GM12891 (cell line): ENCODE measurements at regions not wholly inside any gene's neighbourhood (a gene's known extent, or its start where the extent isn't known, plus 50 kb on each side); places are given as distances from the start of the nearest gene placed in this dataset.
A peak's percentile ranks its signal among the peaks of the same experiment; 100 is the strongest.
"Not testable (repeated sequence)": the region's sequence is repeated elsewhere in the genome, so short reads cannot be mapped to it uniquely, and the experiment has no call there.

Source experiments
- DNase-seq: peaks from one replicate; pipeline ENCODE4 v3.0.0; 2011; ENCODE audit warnings: low spot score; ENCODE audit not compliant: insufficient read length
- FAIRE-seq: peaks from 2 replicates; lab custom pipeline; 2011; peaks lifted over from hg19 to GRCh38; lab: Jason Lieb, UNC
- PAX5 ChIP-seq: IDR thresholded peaks from 2 replicates; pipeline ENCODE4 v1.6.1; 2011; ENCODE audit warnings: low read length, moderate library complexity, mild to moderate bottlenecking; ENCODE audit not compliant: insufficient read depth, severe bottlenecking
- POLR2A ChIP-seq: IDR thresholded peaks from 2 replicates; pipeline ENCODE4 v1.6.1; 2011; ENCODE audit warnings: low read depth, low read length, control low read depth
- POLR2AphosphoS5 ChIP-seq: IDR thresholded peaks from 2 replicates; pipeline ENCODE4 v1.6.1; 2011; ENCODE audit warnings: low read depth, low read length, control low read depth
- POU2F2 ChIP-seq: IDR thresholded peaks from 2 replicates; pipeline ENCODE4 v1.6.1; 2011; ENCODE audit warnings: low read depth, mild to moderate bottlenecking, control low read depth, low read length, moderate library complexity
- SPI1 ChIP-seq: IDR thresholded peaks from 2 replicates; pipeline ENCODE4 v1.6.1; 2011; ENCODE audit warnings: low read depth, low read length, control low read depth
- TAF1 ChIP-seq: IDR thresholded peaks from 2 replicates; pipeline ENCODE4 v1.6.1; 2011; ENCODE audit warnings: low read depth, low read length, control low read depth

GRCh38 chr20:19866070-19866469 lies 108.0 kb downstream of the RIN2 start:
- FAIRE-seq: no peak
- no peak for DNase-seq
- TF ChIP-seq POLR2A (no peak), POLR2AphosphoS5 (no peak), TAF1 (no peak), SPI1 (no peak)

DNA sequence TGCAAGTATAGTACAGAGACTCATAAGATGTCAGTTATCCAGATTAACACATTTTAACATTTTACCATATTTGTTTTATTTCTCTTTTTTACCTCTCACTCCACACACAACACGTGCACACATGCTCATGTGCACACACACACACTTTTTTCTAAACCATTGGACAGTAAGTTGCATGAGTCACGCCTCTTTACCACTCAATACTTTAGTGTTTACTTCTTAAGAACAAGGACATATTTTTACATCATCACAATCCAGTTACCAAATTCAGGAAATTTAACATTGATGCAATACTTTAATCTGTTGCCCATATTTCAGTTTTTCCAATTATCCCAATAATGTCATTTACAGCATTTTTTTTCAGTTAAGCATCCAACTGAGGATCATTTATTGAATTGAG lies 109.0 kb downstream of the RIN2 start:
- DNase-seq (no peak), FAIRE-seq (no peak)
- TF ChIP-seq POLR2A (no peak), SPI1 (no peak), POLR2AphosphoS5 (no peak), POU2F2 (no peak), TAF1 (no peak), PAX5 (no peak)

DNA sequence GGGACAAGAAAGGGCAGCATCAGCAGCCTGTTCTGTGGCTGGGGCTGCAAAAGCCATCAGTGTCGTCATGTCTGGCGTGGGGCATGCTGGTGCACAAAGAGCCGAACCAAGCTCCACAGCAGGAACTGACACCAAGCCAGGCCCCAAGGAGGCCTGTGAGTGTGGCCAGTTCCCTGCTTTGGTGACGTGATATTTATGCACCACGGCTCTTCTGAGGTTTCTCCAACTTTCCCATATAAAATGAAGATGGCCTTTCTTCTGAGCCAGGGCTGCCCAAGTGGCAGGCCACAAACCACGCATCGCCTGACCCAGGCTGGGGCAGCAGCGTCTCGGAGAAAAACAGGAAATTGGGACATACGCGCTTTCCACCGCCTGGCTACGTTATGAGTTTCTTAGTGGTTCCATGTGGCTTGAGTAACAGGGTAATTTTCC lies 109.9 kb downstream of the RIN2 start:
- no peak for DNase-seq
- no peak for FAIRE-seq
- TF ChIP-seq POLR2A (no peak), POLR2AphosphoS5 (no peak), SPI1 (no peak), PAX5 (no peak), POU2F2 (no peak), TAF1 (no peak)

DNA sequence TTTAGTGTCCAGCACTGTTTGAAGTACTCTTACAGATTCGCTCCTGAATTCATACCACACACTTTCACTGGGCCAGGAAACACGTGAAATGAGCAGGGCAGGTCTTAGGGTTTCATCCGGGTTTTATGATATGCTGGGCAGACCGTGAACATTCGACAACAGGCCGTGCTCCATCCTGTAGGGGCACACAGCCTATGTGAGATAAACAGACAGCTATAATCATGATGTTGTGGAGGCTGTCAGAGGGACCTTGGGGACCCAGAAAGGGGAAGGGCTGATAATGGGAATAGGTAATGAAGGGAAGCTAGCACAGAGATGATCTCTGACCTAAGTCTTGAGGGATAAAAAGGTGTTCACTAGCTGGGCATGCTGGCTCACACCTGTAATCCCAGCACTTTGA lies 110.4 kb downstream of the RIN2 start:
- no peak for DNase-seq
- no peak for TF ChIP-seq POLR2A
- FAIRE-seq: no peak

DNA sequence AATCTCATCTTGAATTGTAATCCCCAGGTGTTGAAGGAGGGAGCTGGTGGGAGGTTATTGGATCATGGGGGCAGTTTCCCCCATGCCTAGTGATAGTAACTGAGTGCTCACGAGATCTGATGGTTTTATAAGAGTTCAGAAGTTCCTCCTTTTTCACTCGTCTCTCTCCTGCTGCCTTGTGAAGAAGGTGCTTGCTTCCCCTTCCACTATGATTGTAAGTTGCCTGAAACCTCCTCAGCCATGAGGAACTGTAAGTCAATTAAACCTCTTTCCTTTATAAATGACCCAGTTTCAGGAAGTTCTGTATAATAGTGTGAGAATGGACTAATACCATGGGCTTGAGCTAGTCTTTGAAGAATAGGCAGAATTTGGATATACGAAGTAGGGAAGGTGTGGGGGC lies 113.9 kb downstream of the RIN2 start:
- no peak for DNase-seq
- FAIRE-seq: no peak
- TF ChIP-seq POU2F2 (no peak), POLR2AphosphoS5 (no peak), SPI1 (no peak)

DNA sequence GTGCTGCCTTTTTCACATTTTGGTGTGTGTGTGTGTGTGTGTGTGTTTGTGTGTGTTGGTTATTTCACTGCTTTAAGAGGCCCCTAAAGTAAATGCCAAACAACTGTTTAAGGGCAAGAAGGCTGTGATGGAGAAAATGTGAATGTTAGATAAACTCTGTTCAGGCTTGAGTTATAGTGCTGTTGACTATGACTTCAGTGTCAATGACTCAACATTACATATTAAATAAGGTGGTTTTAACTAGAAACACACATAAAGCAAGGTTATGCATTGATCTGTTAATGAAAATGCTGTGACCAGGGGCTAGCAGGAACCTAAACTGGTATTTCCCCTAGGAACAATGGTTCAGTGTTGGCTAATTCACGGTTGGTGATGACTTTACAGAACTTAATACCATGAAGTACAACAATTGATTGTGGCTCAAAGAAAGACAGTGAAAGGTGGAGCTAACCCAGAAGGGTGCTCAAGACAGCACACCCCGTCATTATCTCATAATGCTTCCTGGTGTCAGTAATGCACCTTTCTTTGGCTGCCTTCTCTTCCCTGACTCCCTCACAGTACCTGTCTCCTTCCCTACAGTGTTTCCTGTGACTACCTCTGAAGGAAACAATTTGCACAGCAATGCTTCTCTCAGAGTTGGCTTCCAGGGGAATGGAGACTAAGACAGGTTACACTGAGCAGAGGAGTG lies 116.1 kb downstream of the RIN2 start:
- DNase-seq (no peak), FAIRE-seq (peak; percentile 5)
- no peak for TF ChIP-seq POLR2A
- no peak for TF ChIP-seq POU2F2
- TF ChIP-seq SPI1: no peak
- no peak for TF ChIP-seq PAX5
- no peak for TF ChIP-seq TAF1
- TF ChIP-seq POLR2AphosphoS5: no peak

DNA sequence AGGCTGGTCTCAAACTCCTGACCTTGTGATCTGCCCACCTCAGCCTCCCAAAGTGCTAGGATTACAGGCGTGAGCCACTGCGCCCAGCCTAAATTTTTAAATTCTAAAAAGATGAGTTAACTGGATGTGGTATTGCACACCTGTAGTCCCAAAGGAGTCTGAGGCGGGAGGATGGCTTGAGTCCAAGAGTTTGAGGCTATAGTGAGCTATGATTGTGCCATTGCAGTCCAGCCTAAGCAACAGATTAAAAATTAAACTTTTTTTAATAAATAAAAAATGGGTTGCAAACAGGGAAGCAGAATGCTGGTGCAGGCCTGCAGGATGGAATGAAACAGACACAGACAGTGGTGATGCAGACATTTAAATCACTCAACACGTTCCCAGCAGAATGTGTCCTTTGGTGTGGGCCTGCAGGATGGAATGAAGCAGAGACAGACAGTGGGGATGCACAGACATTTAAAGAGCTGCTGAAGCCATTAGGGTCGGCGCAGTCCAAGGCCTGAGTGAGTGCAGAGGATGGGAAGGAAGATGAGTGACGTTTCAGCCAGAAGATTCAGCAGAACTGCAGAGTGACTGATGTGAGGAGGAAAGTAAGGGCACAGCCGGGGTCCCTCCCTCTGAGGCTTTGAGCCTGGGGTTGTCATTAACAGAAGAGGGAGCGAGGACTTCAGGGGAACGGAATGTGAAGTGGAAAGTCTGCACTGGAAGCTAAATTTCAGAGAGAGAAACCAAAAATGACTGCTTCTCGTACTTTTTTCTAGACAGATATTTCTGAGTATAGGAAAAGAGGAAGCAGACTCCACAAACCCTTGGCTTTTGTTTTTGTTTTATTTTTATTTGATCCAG lies 117.5 kb downstream of the RIN2 start:
- TF ChIP-seq POLR2AphosphoS5 (no peak), POU2F2 (no peak), POLR2A (no peak), PAX5 (no peak), TAF1 (no peak), SPI1 (no peak)
- no peak for FAIRE-seq
- DNase-seq: no peak

GRCh38 chr20:19876828-19877460 lies 118.9 kb downstream of the RIN2 start:
- no peak for FAIRE-seq
- no peak for TF ChIP-seq POLR2A
- TF ChIP-seq POLR2AphosphoS5: no peak
- TF ChIP-seq SPI1: no peak
- no peak for TF ChIP-seq PAX5
- TF ChIP-seq TAF1: no peak
- no peak for TF ChIP-seq POU2F2
- DNase-seq: no peak

GRCh38 chr20:19879874-19880255 lies 121.8 kb downstream of the RIN2 start:
- FAIRE-seq, DNase-seq: not testable (repeated sequence)
